Panc1 (cell line): ENCODE measurements at regions not wholly inside any gene's neighbourhood (a gene's known extent, or its start where the extent isn't known, plus 50 kb on each side); places are given as distances from the start of the nearest gene placed in this dataset.

ENCODE experiments used
- ATAC-seq: fragments of 200-7000 bp; cut with Tn5 transposase; 2 replicates; pipeline ENCODE4 v1.9.1; 2020; ENCODE audit warnings: mild to moderate bottlenecking, moderate library complexity
- BruUV-seq: library from RNA; stranded (reverse); fragments of 400-500 nt; replicated peaks from 2 replicates; lab custom pipeline; 2021; lab: Mats Ljungman, UMichigan
- CTCF ChIA-PET: fragments of 300-600 bp; sonication (Branson Sonifier 250); formaldehyde crosslinking; loops from one replicate; lab custom pipeline; 2022; ENCODE audit warnings: antibody characterized with exemption; lab: Charles Lee
- POLR2A ChIA-PET: fragments of 300-600 bp; sonication (Branson Sonifier 250); formaldehyde crosslinking; loops from one replicate; lab custom pipeline; 2022; ENCODE audit warnings: antibody characterized with exemption; lab: Charles Lee
- DNase-seq: peaks from one replicate; pipeline ENCODE4 v3.0.0-alpha.2; 2010; ENCODE audit warnings: low read depth, low spot score
- H3K27ac ChIP-seq: 2 replicates; pipeline ENCODE4 v1.5.1; 2011; ENCODE audit warnings: mild to moderate bottlenecking, low read length, inconsistent platforms
- H3K27me3 ChIP-seq: fragments of 200-500 bp; sonication (Bioruptor generic); 2 replicates; pipeline ENCODE4 v1.6.0; 2014; ENCODE audit warnings: low read length, inconsistent platforms; ENCODE audit not compliant: control insufficient read depth, insufficient read depth
- H3K36me3 ChIP-seq: fragments of 200-500 bp; sonication (Bioruptor generic); 2 replicates; pipeline ENCODE4 v1.5.1; 2014; ENCODE audit warnings: inconsistent platforms, mild to moderate bottlenecking, low read length, moderate library complexity; ENCODE audit not compliant: control insufficient read depth, insufficient read depth
- H3K4me1 ChIP-seq: 2 replicates; pipeline ENCODE4 v1.5.1; 2011; ENCODE audit warnings: inconsistent platforms, mild to moderate bottlenecking, low read length, moderate library complexity; ENCODE audit not compliant: control insufficient read depth, insufficient read depth
- H3K4me3 ChIP-seq, 2 experiments: 2 replicates each; pipeline ENCODE4 v1.5.1; 2011 to 2012; ENCODE audit warnings: low read depth in 2 of 2, low read length in 2 of 2, mild to moderate bottlenecking in 2 of 2, inconsistent platforms in 1 of 2, moderate library complexity in 1 of 2
- H3K9me3 ChIP-seq: fragments of 200-500 bp; sonication (Bioruptor generic); 2 replicates; pipeline ENCODE4 v1.5.1; 2014; ENCODE audit warnings: low read depth, mild to moderate bottlenecking, inconsistent platforms, low read length, moderate library complexity; ENCODE audit not compliant: control insufficient read depth, insufficient read depth
- POLR2AphosphoS5 ChIP-seq: IDR thresholded peaks from 2 replicates; pipeline ENCODE4 v1.6.1; 2012; ENCODE audit warnings: mild to moderate bottlenecking, low read depth, low read length, moderate library complexity
- SIN3A ChIP-seq: IDR thresholded peaks from 2 replicates; pipeline ENCODE4 v1.6.1; 2012; ENCODE audit warnings: low read depth, mild to moderate bottlenecking, low read length, moderate library complexity, borderline replicate concordance; ENCODE audit not compliant: insufficient read depth
- TCF7L2 ChIP-seq: IDR thresholded peaks from 2 replicates; pipeline ENCODE4 v1.6.1; 2011; ENCODE audit warnings: mild to moderate bottlenecking, low read depth, low read length, inconsistent platforms
- in situ Hi-C: cut with HindIII; loops from 2 replicates; pipeline ENCODE4 v1.10.0; 2016; ENCODE audit warnings: low sequenced_read_pairs, low pct_unique_long_range_greater_than_20kb
- intact Hi-C: fragments of 100-400 bp; cut with micrococcal nuclease; formaldehyde crosslinking; loops from one replicate; pipeline ENCODE4 v1.10.0; 2022; ENCODE audit not compliant: unreplicated experiment
- TF ChIP-seq, protein P1 (sequence below): fragments of 450-650 bp; IDR thresholded peaks from 2 replicates; pipeline ENCODE4 v1.5.1; 2017; ENCODE audit warnings: mild to moderate bottlenecking
- TF ChIP-seq, protein P2 (sequence below), 2 experiments: IDR thresholded peaks; 2 replicates each; pipeline ENCODE4 v1.6.1; 2011 to 2012; ENCODE audit warnings: low read depth in 2 of 2, control low read depth in 1 of 2, low read length in 1 of 2, mild to moderate bottlenecking in 1 of 2, moderate library complexity in 1 of 2; ENCODE audit not compliant: insufficient read depth in 1 of 2

DNA sequence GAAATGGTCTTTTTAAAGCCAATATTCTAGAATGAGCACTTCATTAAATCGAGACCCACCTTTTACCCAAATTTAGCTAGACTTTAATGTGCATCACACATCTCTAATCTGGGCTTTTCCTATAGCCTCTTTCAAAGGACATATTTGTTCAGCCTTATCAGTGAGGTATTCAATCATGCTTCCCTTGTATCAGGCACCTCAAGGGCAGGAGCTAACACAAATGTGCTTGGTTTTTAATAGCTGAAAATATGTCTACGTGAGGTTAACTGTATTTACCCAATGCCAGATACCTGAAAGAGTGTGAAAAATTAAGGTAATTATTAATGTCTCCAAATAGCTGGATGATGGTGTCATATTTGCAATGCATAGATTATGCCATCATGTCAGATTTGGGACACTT, 203.9 kb downstream of the SNX10 start:
- H3K36me3 ChIP-seq, result no peaks in the 10 kb centered on the region
- TF ChIP-seq SIN3A, result no peak
- TF ChIP-seq, protein P1, sequence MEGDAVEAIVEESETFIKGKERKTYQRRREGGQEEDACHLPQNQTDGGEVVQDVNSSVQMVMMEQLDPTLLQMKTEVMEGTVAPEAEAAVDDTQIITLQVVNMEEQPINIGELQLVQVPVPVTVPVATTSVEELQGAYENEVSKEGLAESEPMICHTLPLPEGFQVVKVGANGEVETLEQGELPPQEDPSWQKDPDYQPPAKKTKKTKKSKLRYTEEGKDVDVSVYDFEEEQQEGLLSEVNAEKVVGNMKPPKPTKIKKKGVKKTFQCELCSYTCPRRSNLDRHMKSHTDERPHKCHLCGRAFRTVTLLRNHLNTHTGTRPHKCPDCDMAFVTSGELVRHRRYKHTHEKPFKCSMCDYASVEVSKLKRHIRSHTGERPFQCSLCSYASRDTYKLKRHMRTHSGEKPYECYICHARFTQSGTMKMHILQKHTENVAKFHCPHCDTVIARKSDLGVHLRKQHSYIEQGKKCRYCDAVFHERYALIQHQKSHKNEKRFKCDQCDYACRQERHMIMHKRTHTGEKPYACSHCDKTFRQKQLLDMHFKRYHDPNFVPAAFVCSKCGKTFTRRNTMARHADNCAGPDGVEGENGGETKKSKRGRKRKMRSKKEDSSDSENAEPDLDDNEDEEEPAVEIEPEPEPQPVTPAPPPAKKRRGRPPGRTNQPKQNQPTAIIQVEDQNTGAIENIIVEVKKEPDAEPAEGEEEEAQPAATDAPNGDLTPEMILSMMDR, result no peak
- TF ChIP-seq, protein P2, sequence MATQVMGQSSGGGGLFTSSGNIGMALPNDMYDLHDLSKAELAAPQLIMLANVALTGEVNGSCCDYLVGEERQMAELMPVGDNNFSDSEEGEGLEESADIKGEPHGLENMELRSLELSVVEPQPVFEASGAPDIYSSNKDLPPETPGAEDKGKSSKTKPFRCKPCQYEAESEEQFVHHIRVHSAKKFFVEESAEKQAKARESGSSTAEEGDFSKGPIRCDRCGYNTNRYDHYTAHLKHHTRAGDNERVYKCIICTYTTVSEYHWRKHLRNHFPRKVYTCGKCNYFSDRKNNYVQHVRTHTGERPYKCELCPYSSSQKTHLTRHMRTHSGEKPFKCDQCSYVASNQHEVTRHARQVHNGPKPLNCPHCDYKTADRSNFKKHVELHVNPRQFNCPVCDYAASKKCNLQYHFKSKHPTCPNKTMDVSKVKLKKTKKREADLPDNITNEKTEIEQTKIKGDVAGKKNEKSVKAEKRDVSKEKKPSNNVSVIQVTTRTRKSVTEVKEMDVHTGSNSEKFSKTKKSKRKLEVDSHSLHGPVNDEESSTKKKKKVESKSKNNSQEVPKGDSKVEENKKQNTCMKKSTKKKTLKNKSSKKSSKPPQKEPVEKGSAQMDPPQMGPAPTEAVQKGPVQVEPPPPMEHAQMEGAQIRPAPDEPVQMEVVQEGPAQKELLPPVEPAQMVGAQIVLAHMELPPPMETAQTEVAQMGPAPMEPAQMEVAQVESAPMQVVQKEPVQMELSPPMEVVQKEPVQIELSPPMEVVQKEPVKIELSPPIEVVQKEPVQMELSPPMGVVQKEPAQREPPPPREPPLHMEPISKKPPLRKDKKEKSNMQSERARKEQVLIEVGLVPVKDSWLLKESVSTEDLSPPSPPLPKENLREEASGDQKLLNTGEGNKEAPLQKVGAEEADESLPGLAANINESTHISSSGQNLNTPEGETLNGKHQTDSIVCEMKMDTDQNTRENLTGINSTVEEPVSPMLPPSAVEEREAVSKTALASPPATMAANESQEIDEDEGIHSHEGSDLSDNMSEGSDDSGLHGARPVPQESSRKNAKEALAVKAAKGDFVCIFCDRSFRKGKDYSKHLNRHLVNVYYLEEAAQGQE (IDR thresholded peaks at IDR 0.05; ENCODE audit: insufficient read depth in 1 of 2, low read depth in 2 of 2, low read length in 1 of 2), result no peak
- no peak for TF ChIP-seq POLR2AphosphoS5
- TF ChIP-seq TCF7L2, result no peak
- intact Hi-C loops, result no loop called here
- BruUV-seq, result no TSS peak
- ATAC-seq (no peak), DNase-seq (no peak)
- ChIA-PET POLR2A (no interaction called here), CTCF (no interaction called here)
- in situ Hi-C loops, result no loop called here
- no peaks in the 10 kb centered on the region for H3K9me3 ChIP-seq
- H3K4me1 ChIP-seq, result no peaks in the 10 kb centered on the region
- no peak overlapping the region for H3K27ac ChIP-seq
- H3K4me3 ChIP-seq, result no peak overlapping the region
- H3K27me3 ChIP-seq, result no peaks in the 10 kb centered on the region; the same call in 1 of the 2 replicates

DNA sequence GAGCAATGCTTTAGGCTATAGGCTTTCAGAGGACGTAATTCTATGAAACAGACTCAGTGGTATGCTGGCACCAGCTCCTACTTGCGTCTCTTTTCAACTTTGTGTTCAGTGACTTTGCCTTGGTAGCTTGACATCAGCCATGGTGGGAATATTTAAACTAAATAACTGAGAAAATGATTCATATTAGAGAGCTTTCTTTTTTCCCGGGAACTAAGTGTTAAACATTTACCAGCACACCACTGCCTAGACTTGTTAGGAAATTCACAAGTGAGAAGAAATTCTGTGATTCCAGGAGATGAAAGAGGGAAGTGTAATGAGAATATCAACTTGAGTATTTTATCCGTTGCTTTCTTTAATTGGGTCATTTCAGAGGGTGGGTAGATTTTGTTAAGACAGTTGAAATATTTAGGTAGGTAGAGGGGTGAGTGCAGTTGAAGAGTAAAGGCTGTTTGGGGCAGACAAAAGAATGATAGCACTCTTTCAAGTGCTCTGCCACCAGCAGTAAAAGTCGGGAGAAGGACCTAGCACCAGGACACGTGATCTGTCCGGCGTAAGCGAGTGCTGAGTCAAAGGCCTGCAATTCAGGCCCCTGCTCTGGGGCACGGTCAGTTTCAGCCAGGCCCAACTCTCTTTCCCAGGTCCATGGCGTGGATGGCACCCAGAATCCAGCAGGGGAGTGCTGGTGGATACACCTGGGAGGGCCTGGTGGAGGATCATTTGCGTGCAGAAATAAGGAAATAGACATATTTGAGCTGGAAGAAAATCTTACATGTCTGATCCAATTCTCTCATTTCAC, 206.3 kb downstream of the SNX10 start:
- Histone ChIP-seq H3K4me3 (no peak overlapping the region), H3K36me3 (no peaks in the 10 kb centered on the region), H3K27ac (no peak overlapping the region), H3K4me1 (no peaks in the 10 kb centered on the region), H3K27me3 (peaks cover 5% of the 10 kb centered on the region; the same call in 1 of the 2 replicates), H3K9me3 (no peaks in the 10 kb centered on the region)
- intact Hi-C loops, result no loop called here
- in situ Hi-C loops, result no loop called here
- POLR2A ChIA-PET, result no interaction called here
- DNase-seq (no peak), ATAC-seq (no peak)
- TF ChIP-seq TCF7L2 (no peak), POLR2AphosphoS5 (no peak)
- TF ChIP-seq, protein P1, result no peak
- BruUV-seq, result no TSS peak
- CTCF ChIA-PET, result no interaction called here
